SH-SY5Y (cell line): ENCODE measurements at regions not wholly inside any gene's neighbourhood (a gene's known extent, or its start where the extent isn't known, plus 50 kb on each side); places are given as distances from the start of the nearest gene placed in this dataset.

Experiments
- GATA2 ChIP-seq: IDR thresholded peaks from 2 replicates; pipeline ENCODE4 v1.6.1; 2011; ENCODE audit warnings: mild to moderate bottlenecking, low read depth, low read length
- GATA3 ChIP-seq: IDR thresholded peaks from 2 replicates; pipeline ENCODE4 v1.6.1; 2011; ENCODE audit warnings: low read depth, mild to moderate bottlenecking, low read length, moderate library complexity

DNA sequence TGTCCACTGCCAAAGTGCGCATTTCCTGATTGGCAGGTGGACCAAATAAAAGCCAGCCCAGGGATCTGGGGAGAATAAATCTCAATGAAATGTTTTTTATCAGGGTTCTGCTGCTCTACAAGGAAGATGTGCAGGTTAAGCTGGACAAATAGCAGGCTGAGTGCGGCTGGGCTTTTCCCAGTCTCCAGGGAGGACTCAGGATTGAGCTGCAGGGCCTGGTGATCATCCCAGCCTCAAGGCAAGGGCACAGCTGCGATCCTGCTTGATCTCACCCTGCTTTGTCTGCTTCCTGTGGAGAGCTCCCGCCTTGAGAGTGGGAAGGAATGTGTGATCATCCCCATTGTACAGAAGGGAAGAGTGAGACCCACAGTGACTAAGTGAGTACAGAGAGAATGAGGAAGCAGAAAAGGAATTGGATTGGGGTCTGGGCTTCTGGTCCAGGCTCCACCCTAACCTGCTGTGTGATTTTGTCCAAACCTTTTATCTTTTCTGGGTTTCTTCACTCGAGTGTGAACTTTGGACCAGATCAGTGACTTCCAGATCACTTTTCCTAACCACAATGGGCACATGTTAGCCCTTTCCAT, 75.3 kb upstream of the CRHR1 start:
- no peak for TF ChIP-seq GATA3
- TF ChIP-seq GATA2, result no peak

GRCh38 chr17:45709728-45710288, 74.3 kb upstream of the CRHR1 start:
- TF ChIP-seq GATA3, result no peak
- TF ChIP-seq GATA2, result no peak

GRCh38 chr17:45715787-45716186, 68.3 kb upstream of the CRHR1 start:
- TF ChIP-seq GATA3, result no peak
- TF ChIP-seq GATA2, result no peak

DNA sequence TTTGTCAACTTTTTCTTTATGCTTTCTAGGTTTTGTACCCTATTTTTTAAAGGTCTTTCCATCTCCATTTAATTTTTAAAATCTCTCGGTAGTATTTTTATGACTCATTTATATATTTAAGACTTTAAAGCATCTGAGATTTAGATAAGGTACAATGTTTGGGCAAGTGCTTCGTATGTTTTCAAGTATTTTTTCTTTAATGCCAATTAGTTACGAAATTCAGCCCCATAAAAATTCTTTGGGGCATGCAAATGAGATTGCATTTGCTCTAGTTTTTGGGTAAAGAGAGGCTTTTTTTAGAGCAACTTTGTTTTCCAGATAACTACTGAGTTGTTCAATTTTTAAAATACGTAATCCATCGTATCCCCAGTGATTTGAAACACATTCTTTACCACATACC, 65.3 kb upstream of the CRHR1 start:
- TF ChIP-seq GATA3 (no peak), GATA2 (no peak)

- TF ChIP-seq GATA3 (no peak), GATA2 (no peak)
Measured at GRCh38 chr17:45719335-45720071, 64.6 kb upstream of the CRHR1 start.

DNA sequence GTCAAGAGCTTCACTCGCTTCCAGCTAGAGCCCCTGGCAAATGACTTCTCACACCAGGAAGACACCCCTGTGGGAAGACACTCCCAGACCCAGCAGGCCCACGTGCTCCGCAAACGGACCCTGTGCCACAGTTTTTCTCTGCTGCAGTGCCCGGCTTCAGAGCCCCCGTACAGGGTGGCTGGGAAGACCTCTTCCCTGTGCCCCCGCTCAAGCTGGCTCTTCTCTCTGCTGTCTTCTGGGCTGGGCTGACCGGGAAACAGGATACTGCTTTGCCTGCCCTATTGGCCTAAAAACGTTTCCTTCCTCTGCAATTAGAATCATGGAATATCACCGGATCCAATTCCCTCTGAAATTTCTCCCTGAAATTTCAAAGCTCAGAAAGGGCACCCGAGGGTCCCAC, 63.7 kb upstream of the CRHR1 start:
- TF ChIP-seq GATA2 (no peak), GATA3 (no peak)

DNA sequence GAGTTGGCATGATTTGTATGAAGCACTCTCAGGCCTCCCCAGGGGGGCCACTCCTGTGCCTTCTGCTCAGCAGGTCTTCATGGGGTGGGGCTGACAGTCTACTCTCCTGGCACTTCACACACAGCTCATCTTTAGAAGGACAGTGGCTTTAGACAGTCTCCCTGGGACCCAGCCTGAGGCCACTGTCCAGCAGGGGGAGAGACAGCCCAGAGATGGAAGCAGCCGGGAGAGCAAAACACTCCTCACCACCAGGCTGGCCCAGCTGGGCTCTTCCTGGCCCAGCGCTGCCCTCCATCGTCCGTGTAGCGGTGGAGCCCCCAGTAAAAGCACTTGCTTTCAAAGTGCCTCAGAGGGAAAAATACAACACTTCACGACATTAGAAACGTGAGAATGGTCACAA, 62.0 kb upstream of the CRHR1 start:
- no peak for TF ChIP-seq GATA2
- TF ChIP-seq GATA3, result no peak

- TF ChIP-seq GATA2 (no peak), GATA3 (no peak)
Measured at GRCh38 chr17:45729294-45729907, 54.7 kb upstream of the CRHR1 start.

DNA sequence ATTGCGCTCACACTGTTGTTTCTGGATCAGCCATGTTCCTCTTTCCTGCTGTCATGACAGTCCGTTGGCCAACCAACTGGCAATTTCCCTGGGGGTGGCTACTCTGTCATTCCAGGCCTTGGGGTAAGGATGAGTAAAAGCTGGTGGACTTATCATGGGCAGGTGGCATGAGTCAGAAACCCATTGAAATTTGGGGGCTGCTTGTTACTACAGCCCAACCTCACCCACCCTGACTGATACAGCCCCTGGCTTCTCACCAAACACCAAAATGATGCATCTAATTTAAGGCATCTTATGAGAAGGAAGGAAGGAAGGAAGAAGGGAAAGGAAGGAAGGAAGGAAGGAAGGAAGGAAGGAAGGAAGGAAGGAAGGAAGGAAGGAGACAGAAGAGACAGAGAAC, 53.9 kb upstream of the CRHR1 start:
- TF ChIP-seq GATA3 (no peak), GATA2 (no peak)

DNA sequence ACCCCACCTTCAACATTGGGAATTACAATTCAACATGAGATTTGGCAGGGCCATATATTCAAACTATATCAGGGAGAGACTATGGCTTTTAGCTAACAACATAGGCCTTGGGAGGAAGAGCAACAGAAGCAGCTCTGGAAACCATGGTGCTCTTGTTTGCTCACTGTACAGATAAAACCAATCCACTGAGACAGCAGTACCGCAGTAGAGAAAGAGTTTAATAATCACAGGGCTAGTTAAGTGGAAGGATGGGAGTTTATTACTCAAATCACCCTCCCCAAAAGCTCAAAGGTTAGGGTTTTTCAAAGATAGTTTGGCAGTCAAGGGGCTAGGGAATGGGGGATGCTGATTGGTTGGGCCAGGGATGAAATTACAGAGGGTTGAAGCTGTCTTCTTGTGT, 52.7 kb upstream of the CRHR1 start:
- TF ChIP-seq GATA3 (no peak), GATA2 (no peak)

DNA sequence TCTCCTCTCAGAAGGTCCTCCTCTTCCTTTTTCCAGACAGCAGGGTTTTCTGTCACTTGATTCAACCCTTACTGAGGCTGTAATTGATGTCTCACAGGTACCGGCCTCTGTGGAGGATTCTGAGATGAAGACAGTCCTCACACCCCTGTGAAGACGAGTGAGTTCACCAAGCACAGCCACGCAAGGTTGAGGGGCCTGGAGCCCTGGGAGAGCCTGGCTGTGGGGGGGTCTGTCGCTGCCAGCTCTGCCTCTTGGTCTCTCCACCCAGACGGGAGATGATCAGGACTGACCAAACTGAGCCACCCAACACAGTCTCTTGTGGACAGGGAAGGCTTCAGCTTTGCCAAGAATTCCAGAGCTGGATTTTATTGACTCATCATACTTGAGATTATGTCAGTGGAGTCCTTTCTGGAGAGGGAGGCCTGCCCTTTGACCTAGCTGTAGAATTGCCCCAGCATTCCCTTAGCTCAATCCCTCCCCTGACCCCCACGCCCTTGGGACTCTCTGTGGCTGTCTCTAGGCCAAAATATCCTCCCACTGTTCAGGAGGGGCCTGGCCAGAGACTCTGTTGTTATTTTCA, 51.1 kb upstream of the CRHR1 start:
- TF ChIP-seq GATA3 (no peak), GATA2 (no peak)

DNA sequence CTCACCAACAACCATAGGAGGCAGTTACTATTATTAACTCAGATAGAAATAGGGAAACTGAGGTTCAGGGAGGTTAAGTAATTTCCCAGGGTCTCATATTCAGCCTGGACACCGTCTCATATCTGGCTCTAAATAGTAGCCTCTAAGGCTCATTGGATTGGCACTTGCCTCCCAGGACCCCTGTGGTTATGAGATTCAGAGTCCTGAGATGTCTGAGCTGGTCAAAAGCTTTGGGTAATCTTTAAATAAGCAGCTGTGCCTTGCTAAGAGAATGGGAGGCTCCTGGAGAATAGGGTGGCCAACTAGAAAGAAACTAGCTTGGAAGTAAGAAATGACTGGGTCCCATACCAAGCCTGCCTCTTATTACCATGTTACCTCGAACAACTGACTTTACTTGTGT, 50.3 kb upstream of the CRHR1 start:
- TF ChIP-seq GATA2, result no peak
- TF ChIP-seq GATA3, result no peak
